Occipital lobe (tissue), 1 donor: ENCODE measurements at regions not wholly inside any gene's neighbourhood (a gene's known extent, or its start where the extent isn't known, plus 50 kb on each side); places are given as distances from the start of the nearest gene placed in this dataset.
A peak's percentile ranks its signal among the peaks of the same experiment; 100 is the strongest.
"Not testable (repeated sequence)": the region's sequence is repeated elsewhere in the genome, so short reads cannot be mapped to it uniquely, and the experiment has no call there.

ENCODE experiments used
- DNase-seq: peaks from one replicate; lab custom pipeline; 2025; lab: John Stamatoyannopoulos, UW

DNA sequence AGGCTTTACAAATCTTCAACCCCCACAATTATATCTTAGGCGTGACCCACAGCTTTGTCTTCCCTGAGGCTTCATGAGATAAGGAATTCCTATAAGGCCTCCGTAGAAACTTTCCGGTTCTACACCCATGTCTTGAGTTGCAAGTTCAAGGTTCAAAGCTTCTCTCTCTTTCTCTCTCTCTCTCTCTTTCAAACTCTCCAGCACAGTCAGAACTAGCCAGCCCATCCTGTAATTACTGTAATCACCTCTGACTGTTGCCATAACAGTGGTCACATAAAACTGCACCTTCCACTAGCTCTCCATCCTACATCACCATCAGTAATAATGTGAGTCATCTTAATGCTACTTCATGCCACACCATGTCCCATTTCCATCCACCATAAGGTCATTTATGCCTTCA is 90.0 kb upstream of the NFASC start:
- DNase-seq = no peak

DNA sequence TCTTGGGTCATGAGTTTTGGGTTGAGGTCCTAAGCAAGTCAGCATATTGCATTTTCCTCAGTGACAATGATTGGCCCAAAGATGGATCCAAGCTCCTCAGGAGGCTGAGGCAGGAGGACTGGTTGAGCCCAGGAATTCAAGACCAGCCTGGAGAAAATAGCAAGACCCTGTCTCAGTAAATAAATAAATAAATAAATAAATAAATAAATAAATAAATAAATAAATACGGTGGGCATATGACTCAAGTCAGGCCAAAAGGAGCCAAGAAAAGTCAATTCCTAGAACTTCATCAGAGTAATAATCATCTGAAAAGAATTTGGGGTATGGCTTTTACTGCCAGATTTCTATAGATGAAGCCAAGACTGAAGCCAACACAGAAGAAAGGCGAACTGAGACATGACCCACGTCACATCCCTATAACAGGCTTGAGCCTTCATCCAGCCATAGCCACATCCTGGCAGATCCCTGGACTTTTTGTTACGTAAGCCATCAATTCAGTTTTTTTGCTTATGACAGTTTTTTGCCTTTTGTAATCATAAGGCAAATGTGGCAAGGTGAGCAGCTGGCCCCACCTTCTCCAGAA is 88.5 kb upstream of the NFASC start:
- no peak for DNase-seq

DNA sequence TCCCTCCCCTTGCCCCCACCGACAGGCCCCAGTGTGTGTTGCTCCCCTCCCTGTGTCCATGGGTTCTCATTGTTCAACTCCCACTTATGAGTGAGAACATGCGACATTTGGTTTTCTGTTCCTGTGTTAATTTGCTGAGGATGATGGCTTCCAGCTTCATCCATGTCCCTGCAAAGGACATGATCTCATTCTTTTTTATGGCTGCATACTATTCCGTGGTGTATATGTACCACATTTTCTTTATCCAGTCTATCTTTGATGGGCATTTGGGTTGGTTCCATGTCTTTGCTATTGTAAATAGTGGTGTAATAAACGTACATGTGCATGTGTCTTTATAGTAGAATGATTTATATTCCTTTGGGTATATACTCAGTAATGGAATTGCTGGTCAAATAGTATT is 85.6 kb upstream of the NFASC start:
- DNase-seq = not testable (repeated sequence)

DNA sequence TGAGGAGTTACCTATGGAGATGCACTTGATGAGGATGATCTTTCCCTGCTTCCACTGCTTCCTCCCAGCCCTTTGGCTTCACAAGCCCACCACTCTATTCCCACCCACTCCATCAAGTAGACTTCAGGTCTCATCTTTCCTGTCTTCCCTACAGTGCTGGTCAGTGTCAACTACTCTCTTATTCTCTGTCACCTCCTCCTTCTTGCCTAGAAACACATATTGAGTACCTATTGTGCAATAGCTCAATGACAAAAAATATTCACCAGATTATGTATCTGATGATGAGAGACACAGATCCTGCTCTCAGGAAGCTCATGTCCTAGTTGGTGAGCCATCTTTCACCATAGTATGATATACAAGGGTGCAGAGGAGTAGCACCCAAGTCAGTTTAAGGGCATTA is 82.2 kb upstream of the NFASC start:
- no peak for DNase-seq

DNA sequence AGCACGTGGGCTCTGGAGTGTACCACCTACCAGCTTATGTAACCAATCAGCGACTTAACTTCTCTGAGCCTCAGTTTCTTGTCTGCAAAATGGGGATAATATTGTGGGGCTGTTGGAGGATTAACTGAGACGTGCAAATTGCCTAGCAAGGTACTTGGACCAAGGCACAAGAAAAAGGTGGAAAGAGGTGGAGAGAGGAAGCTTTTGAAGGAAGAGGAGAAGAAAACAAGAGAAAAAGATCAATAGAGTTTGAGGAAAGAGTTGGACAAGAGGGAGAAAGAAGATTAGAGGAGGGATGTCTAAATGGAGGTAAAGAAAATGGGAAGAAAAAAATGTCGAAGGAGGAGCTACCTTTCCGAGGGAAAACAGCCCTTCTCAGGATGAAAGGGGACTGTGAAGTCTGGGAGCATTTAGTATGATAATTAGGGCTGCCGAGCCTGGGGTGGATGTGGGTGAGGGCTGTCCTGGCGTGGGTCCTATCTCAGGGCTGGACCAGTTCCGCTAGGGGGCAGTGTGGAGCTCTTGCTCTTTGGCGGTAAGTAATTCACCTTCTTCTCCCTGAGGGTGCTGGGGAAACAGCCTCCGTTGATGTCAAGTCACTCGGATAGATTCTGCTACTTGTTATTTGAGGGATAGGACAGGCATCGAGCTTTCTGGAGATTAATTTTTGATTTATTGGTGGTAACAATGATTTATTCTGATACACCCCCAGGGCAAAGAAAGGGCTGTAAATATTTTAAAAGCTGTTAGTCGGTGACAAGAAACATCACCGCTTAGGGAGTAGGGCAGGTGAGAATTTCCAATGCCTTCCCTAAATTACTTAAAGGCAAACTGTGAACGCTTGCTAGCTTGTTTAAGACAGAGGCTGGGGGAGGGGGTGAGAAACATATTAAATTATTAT is 79.0 kb upstream of the NFASC start:
- no peak for DNase-seq

DNA sequence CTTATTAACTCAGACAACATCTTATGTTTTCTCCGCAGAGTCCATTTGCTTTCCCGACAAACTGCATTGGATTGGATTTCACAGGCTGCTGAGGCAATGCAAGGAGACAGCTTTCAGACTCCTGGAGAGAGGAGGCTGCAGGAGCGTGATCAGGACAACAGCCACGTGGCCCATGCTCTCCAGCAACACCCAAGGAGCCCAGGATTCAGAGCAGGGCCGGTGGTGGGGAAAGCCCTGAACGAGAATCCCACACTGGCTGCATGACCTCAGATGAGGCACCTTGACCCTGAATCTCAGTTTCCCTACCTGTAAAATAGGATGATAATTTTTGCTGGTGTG is 78.3 kb upstream of the NFASC start:
- no peak for DNase-seq

DNA sequence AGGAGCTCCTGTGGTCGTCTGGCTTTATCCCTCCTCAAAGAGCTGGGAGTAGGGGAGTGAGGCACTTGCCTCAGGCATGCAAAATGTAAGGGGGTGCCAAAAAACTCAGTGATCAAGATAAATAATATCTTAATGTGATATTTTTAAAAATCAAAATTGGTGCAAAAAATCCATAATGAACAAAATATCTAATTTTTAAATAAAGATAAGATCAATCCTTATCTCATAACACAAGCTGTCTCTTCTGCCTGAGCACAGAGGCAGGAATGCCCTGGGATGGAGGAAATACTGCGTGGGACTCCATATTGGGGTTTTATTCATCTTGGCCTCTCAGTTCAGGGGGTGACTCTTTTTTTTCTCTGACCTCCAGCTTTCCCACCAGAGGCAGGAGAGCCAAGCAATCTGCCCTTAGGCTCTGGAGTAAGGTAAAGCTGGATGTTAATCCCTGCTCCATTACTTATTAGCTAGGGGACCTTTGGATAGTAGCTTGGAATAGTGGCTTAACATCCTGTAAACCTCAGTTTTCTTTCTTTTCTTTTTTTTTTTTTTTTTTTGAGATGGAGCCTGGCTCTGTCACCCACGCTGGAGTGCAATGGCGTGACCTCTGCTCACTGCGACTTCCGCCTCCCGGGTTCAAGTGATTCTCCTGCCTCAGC is 77.3 kb upstream of the NFASC start:
- no peak for DNase-seq

DNA sequence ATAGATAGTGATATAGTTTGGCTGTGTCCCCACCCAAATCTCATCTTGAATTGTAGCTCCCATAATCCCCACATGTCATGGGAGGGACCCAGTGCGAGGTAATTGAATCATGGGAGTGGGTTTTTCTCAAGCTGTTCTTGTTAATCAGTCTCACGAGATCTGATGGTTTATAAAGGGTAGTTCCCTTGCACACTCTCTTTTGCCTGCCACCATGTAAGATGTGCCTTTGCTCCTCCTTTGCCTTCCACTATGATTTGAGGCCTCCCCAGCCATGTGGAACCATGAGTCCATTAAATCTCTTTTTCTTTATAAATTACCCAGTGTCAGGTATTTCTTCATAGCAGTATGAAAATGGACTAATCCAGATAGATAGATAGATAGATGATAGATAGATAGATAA is 73.8 kb upstream of the NFASC start:
- DNase-seq = not testable (repeated sequence)

DNA sequence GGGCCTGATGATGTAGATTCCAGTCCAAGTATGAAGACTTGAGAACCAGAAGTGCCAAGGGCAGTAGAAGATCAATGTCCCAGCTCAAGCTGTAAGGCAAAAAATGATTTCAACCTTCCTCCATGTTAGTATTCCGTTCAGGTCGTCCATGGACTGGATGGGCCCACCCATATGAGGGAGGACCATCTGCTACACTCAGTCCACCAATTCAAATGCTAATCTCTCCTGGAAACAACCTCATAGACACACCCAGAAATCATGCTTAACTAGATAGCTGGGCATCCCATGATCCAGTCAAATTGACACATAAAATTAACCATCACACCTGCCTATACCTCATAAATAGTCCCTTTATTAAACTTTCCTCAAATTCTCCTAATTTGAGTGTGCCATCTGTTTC is 73.3 kb upstream of the NFASC start:
- DNase-seq = no peak

DNA sequence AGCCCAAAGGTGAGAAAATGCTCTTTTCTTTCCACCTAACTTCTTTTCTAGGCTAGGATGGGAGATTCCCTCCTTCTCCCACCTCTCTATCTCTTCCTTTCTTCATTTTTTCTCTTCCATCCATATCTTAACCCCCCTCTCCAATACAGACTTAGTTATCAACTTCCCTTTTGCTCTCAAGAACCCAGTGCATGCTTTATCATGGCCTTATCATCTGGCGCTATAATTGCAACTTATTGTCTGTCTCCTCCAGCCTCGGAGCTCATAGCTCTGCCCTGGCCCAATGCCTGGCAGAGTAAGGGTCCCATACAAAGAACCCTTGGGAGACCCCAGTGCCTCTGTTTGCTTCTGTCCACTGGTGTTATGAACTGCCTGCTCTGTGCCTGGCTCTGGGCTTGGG is 71.0 kb upstream of the NFASC start:
- DNase-seq = no peak

DNA sequence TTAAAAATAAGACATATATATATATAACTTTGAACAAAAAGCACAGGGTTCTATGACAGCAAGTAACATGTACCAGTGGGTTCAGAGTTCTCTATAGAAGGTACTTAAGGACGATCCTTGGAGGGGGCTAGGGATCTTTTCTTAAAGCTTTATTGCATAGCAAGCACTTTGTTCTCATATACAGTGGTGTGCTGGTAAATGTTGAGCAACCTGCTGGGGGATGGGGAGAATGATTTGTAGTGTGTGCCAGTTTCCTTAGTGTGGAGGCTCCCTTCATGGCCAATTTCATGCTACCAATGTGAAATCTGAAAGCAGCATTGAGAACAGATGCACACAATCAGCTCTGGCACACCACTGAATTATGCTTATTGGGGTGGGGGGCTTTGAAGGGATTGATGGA is 69.5 kb upstream of the NFASC start:
- DNase-seq = no peak

DNA sequence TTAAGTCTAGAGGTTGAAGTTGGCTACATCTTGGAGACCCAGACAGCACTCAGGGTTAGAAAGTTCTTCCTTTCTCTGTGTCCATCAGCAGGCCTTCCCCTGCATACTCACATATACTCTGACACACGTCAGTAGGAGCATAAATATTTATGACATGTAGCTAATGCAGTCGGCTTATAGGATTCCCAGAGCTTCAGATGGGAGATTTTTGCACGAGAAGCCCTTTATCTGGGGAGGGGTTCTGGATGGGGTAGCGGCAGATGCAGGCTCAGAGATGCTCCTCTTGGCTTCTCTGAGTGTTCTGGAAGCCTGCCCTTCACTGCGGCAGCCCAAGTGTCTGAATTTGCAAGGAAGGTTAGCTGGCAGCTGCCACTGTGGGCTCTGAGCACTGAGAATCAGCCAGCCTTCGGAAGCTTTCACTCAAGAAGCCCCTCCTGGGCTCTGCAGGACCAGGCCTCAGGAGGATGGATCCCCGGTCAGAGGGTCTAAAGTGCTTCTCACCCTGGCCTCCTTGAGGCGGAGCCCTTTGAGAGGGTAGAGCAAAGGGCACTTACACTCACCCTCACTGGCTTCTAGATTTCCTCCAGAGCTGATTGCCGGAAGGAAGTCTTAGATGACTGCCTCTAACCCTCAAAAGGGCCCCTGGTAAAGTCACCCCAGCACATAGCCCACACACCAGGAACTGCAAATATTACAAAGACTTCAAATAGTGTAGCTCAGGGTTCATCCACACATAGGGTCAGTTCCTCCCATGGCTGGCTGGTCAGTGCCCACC is 68.1 kb upstream of the NFASC start:
- DNase-seq = no peak

DNA sequence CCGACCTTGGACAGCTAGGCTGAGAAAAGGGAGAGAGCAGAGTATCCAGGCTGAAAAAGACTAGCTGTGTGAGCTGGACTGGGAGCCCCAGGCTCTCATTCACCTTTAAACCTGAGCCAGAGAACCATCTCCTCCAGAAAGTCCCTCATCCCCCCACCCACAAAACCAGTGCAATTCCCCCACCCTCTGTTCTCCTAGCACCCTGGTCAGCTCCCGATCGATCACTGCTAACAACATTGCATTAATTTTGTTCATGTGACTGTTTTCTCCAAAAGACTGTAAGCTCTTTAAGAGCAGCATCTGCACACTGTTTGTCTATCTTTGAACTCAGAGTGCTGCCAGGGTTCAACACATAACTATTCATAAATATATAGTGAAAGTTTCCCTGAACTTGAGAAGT is 67.1 kb upstream of the NFASC start:
- no peak for DNase-seq

DNA sequence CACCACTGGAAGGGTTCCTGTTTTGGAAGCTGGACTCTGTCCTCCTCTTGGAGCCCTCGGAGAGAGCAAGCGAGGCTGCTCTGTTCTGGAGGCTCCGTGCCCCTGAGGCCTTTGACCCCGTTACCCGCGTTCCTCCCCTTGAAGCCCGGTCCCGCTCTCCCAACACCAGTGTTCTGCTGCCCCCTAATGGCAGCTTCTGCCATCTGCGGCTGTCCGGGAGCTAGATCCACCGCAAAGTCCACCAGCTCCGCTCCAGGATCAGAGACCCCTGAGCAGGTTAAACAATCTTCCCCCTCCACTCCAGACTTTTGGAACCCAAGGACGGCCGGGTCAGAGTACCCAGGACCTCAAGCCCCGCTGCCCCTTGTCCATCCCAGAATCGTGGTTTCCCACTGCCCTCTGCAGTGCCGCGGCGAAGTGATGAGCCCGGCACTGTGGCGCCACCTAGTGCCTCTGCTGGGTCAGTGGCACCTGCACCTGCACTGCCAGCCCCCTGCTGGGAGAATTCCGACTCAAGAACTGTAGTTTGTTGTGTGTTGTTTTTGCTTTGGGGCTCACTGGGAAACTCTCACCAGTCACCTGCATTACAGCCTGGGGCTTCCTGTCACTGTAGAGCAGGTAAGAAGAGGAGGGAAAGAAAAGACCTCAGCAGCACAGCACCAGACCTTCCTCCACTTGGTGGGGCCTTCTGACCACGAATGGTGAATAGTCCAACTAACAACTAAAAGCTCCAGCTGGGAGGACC is 63.5 kb upstream of the NFASC start:
- DNase-seq = peak; percentile 78

DNA sequence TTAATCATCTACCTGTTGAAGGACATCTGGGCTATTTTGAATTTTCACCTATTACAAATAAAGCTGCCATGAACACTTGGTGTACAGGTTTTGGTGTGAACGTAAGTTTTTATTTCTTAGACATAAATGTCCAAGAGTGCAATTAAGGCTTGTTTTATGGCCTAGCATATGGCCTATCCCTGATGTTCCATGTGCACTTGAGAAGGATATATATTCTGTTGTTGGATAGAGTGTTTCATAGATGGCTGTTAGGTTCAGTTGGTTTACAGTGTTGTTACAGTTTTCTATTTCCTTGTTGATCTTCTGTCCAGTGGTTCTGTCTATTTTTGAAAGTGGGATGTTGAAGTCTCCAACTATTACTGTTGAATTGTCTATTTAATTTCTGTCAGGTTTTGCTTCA is 61.2 kb upstream of the NFASC start:
- no peak for DNase-seq

DNA sequence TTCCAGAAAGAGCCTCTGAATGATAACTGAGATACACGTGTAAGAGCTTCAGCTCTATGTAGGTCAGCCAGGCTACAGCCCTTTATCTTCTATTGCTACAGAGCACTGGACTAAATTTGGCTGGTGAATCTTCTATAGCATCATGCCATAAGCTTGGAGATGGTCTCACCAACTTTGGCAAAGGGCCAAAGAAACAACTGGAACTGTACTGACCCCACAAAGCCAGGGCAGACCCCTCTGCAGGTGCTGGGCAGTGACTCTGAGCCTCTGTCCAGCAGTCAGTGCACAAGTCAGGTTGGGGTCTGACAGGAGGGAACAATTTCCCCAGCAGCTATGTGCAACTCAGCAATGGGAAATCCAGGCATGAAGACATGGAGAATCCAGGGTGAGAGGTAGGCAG is 57.8 kb upstream of the NFASC start:
- DNase-seq = no peak

DNA sequence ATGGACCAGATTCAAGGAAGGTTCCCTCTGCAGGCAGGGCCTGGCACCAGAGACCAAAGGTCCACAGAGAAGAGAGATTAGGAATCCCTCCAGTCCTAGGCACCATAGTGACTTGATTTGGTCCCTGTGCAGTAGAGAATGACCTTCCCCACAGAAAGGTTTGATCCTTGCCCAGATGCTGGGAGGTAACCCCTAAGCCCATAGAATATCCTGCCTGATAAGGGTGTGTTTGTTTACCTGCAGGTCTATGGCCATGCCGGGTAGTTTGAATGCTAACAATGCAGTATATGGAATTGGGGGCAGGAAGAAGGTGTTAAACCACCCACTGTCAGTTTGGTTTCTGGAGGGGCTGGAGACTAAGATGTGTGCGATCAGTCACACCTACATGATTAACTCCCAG is 57.1 kb upstream of the NFASC start:
- no peak for DNase-seq

DNA sequence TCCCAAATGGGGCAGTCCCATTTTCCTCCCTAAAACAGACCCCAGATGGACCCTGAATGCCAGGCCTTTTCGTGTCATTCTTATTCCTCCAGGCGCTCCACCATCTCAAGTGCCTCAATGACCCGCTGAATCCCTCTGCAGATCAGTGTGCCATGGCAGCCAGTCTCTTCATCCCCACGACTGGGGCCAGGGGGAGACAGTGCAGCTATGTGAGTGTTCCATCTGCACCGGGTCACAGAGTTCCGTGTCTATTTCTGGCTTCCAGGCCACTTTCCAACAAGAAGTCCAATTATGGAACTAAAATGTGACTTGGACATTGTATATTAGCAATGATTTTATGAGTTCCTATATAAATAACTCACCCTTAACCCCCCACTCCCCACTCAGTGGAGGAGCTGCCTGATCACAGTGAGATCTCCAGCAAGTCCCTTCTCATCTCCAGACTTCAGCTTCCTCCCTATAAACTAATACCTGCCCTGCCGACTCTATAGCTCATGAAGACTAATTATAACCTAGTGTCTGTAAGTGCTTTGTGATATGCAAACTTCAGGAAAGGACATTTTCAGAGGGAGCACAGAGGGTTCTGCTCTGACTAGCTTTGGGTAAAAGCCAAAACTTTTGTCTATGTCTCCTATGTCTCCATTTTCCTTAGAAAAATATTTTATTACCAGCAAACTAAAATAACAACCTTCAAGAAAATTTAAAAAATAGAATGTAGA is 56.3 kb upstream of the NFASC start:
- no peak for DNase-seq

DNA sequence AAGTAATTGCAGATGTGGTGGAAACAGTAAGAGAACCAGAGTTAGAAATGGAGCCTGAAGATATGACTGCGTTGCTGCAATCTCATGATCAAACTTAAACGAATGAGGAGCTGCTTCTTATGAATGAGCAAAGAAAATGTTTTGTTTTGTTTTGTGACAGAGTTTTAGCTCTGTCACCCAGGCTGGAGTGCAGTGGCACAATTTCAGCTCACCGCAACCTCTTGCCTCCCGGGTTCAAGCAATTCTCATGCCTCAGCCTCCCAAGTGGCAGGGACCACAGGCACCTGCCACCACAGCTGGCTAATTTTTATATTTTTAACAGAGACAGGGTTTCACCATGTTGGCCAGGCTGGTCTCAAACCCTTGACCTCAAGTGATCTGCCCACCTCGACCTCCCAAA is 53.3 kb upstream of the NFASC start:
- no peak for DNase-seq

DNA sequence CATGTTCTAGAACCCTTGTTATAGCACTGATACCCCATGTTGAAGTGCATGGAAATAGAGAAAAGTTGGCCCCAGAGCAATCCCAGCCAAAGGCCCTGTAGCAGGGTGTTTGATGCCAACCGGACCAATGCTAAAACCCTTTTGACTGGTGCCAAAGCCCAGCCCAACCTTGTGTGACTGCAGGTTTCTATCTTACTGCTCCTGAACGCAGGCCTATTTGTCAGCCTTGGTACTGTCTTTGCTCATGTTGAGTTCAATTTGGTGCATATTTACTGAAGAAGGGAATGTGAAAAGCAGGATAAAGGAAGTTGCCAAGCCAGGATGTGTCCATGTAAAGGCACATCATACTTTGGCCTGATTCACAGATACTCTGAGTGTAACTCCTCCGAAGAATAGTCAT is 51.7 kb upstream of the NFASC start:
- no peak for DNase-seq

DNA sequence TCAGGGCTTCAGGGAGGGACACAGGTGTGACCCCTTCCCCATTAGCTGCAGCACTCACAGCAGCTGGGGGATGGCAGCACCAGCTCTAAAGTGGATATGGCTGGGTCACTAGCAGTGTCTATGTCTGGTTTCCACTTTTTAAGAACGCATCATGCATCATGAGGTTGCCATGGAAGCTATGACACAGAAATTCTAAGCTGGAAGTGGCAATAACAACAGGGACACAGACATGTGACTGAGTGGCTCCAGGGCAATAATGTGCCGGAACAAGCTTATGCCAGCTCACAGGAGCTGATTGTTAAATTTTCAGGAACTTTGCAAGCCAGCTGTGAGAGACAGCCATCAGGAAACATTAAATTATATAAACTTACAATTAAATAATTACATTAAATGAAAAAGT is 51.2 kb upstream of the NFASC start:
- no peak for DNase-seq
